ENCODE measurements at regions not wholly inside any gene's neighbourhood (a gene's known extent, or its start where the extent isn't known, plus 50 kb on each side); places are given as distances from the start of the nearest gene placed in this dataset.
"Not testable (repeated sequence)": the region's sequence is repeated elsewhere in the genome, so short reads cannot be mapped to it uniquely, and the experiment has no call there.

- DNase-seq (ENCODE audit: low read depth, low spot score): not testable (repeated sequence)
These were observed 103.7 kb upstream of the GBE1 start for GRCh38 chr3:81865164-81865563.

DNA sequence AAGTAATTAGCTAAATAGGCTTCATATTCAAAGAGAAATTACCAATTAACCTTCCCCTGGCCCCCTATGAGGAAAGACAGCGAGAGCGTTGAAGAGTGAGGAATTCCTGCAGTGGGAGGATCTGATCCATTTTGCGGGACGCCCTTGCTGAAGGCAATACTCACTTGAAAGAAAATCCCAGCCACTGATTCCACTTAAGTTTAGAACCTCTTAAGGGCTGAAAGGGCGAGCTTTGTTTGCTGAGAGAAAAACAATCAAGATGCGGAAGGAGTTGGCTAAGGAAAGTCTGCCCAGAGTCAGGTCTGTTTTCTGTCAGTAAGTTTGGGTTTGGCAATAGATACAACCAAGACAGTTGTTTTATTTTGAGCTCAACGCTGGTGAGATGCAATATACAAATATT, 102.8 kb upstream of the GBE1 start:
- no peak for DNase-seq (ENCODE audit: low read depth, low spot score)

- no peak for DNase-seq (ENCODE audit: low read depth, low spot score)
These were observed 102.3 kb upstream of the GBE1 start for GRCh38 chr3:81863756-81864155.

DNA sequence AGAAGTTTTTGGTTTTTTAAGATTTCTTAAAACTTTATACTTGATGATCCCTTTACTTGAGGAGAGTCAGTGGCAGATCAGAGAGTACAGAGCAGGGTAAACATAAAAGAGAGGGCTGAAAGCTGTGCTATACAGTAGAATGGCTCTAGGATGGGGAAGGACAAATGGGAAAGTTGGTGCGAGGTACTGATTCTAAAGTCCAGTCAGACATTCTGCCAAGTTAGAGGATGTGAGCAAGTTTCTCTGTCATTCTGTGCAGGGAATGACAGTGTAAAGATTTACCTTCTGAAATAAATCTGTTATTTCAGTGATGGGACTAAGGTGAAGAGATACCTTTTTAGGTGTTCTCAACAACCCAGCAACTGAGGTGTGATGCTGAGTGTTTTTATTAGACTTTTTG, 100.1 kb upstream of the GBE1 start:
- no peak for DNase-seq (ENCODE audit: low read depth, low spot score)

- no peak for DNase-seq (ENCODE audit: low read depth, low spot score)
These were observed 98.1 kb upstream of the GBE1 start for GRCh38 chr3:81859524-81859923.

GRCh38 chr3:81853431-81853830, 92.0 kb upstream of the GBE1 start:
- DNase-seq (ENCODE audit: low read depth, low spot score): no peak

GRCh38 chr3:81851176-81851575, 89.7 kb upstream of the GBE1 start:
- no peak for DNase-seq (ENCODE audit: low read depth, low spot score)

- DNase-seq (ENCODE audit: low read depth, low spot score): no peak
These were observed 85.5 kb upstream of the GBE1 start for GRCh38 chr3:81846988-81847387.

GRCh38 chr3:81841540-81841939, 80.1 kb upstream of the GBE1 start:
- no peak for DNase-seq (ENCODE audit: low read depth, low spot score)

DNA sequence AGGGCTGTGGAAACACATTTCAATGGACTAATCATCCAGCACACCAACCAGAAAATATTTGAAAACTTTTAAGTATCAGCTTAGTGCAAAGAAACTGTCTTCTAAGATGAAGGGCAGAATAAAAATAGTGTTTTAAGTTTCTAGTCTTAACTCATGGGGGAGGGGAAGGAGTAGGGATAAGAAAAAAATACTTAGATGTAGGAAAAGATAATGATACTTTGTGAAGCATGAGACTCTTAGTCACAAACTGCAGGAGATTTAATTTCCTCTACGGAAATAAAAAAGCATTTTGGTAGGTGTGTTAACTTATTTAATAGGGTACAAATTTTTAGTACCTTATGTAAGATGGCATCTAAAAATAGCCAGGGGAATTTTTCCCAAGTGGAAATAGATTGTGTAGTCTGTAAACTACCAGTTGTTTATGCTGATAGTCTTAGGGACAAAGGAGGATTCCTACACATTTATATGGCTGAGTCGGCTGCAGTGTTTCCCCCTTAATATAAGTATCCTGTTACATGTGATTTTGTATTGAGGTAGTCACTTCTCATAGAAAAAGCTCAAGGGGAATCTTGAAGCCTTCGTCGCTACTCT, 78.2 kb upstream of the GBE1 start:
- DNase-seq (ENCODE audit: low read depth, low spot score): no peak

- no peak for DNase-seq (ENCODE audit: low read depth, low spot score)
These were observed 77.0 kb upstream of the GBE1 start for GRCh38 chr3:81838457-81838856.

GRCh38 chr3:81837071-81837593, 75.7 kb upstream of the GBE1 start:
- no peak for DNase-seq (ENCODE audit: low read depth, low spot score)

DNA sequence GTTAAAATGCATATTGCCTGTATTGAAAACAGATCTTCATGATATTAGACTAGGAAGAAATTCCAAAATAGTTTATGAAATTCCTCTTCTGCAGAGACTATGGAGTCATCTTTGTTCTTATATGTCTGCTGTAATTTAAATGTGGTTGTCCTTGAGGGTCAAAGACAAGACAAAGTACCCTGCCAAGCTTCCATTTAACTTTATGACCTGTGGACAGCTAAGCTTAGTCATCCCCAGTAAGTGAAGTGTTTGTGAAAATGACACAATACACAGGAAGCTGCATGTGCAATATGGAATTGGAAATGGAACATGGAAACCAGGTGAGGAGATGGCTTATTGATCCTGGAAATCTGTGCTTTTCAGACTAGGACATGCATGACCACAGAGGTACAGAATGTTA, 68.5 kb upstream of the GBE1 start:
- no peak for DNase-seq (ENCODE audit: low read depth, low spot score)

GRCh38 chr3:81829272-81829671, 67.8 kb upstream of the GBE1 start:
- DNase-seq (ENCODE audit: low read depth, low spot score): not testable (repeated sequence)

GRCh38 chr3:81823882-81824395, 62.5 kb upstream of the GBE1 start:
- no peak for DNase-seq (ENCODE audit: low read depth, low spot score)

DNA sequence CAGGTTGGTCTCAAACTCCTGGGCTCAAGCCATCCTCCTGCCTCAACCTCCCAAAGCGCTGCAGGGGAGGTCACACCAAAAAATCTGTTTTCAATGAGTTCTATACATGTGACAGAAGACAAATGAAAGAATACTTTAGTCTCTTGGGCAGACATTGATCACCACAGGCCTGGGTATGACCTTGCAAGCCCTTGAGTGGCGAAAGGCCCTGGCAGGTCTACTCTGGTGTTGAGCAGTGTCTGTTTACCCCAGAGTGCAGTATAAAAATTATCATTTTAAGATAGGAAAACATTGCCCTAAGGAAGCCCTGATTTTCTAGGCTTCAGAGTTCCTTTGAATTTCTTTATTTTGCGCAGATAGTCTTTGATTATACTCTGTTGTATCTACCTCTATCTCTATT, 61.6 kb upstream of the GBE1 start:
- no peak for DNase-seq (ENCODE audit: low read depth, low spot score)

DNA sequence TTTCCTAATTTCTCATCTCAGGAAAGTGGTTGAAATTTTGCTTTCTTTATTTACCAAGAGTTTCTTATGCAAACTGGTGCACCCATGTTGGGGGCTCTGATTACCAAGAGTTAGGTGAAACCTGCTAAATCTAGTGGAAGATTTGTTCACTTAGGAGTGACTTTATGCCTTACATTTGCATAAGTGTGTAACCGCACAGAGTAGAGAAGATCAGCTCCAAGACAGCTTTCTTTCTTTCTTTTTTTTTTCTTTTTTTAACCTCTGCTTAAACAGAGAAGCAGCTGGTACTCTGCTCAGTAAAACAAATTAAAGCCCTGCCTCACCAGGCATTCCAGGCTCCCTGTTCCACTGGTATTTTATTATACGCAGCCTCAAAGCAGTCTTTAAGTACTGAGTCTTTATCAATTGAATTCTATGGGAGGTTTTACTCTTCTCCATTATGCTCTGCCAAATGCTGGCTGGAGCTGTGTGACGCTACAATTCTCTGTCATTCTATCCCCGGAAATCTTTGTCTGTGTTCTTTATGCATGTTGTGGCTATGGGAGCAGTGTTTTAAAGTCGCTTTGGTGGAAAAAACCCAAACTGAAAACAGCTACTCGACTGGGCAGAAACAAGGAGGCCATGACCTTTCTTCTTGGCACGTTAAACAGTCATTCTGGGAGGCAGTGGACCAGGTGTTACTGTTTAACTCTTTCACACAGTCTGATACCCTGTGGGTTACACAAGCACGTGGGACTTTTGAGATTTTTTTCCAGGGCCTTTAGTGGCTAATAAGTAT, 55.2 kb upstream of the GBE1 start:
- DNase-seq (ENCODE audit: low read depth, low spot score): peak; percentile 1

DNA sequence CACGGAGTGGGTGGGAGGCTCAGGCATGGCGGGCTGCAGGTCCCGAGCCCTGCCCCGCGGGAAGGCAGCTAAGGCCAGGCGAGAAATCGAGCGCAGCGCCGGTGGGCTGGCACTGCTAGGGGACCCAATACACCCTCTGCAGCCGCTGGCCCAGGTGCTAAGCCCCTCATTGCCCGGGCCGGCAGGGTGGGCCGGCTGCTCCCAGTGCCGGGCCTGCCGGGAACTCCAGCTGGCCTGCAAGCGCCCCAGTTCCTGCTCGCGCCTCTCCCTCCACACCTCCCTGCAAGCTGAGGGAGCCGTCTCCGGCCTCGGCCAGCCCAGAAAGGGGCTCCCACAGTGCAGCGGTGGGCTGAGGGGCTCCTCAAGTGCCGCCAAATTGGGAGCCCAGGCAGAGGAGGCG, 50.7 kb upstream of the GBE1 start:
- not testable (repeated sequence) for DNase-seq (ENCODE audit: low read depth, low spot score)

Data from smooth muscle cell of the brain vasculature (primary cell).